ENCODE measurements at regions not wholly inside any gene's neighbourhood (a gene's known extent, or its start where the extent isn't known, plus 50 kb on each side); places are given as distances from the start of the nearest gene placed in this dataset.

GRCh38 chr10:114767986-114768821 is 53.4 kb upstream of the FHIP2A start:
- no peak for DNase-seq (ENCODE audit: low read depth in 4 of 4, low spot score in 3 of 4)

- DNase-seq (ENCODE audit: low read depth in 4 of 4, low spot score in 3 of 4) = no peak
These were observed 51.6 kb upstream of the FHIP2A start for GRCh38 chr10:114770009-114770408.

- DNase-seq (ENCODE audit: low read depth in 4 of 4, low spot score in 3 of 4) = no peak
These were observed 50.4 kb upstream of the FHIP2A start for GRCh38 chr10:114771157-114771556.

GRCh38 chr10:114771749-114772148 is 49.8 kb upstream of the FHIP2A start:
- no peak for DNase-seq (ENCODE audit: low read depth in 4 of 4, low spot score in 3 of 4)
